Lung (tissue), 11 donors: ENCODE measurements at regions not wholly inside any gene's neighbourhood (a gene's known extent, or its start where the extent isn't known, plus 50 kb on each side); places are given as distances from the start of the nearest gene placed in this dataset.

ENCODE experiments used
- ATAC-seq: fragments of 200-7000 bp; cut with Tn5 transposase; one replicate; pipeline ENCODE4 v1.9.1; 2020; ENCODE audit warnings: moderate number of reproducible peaks; ENCODE audit not compliant: insufficient read depth, low FRiP score
- DNase-seq, 3 donors: peaks; one replicate each; pipeline ENCODE4 v3.0.0-alpha.2; 2013 to 2017
- H3K27ac ChIP-seq, 2 donors: one replicate each; pipeline ENCODE4 v1.5.1; 2013; ENCODE audit warnings: mild to moderate bottlenecking in 2 of 2, moderate library complexity in 2 of 2, control low read depth in 1 of 2, inconsistent platforms in 1 of 2, low read depth in 1 of 2, low read length in 1 of 2
- H3K27me3 ChIP-seq, 3 donors: one replicate each; pipeline ENCODE4 v1.5.1; 2013; ENCODE audit warnings: low read length in 2 of 3; ENCODE audit not compliant: control insufficient read depth in 3 of 3, insufficient read depth in 3 of 3
- H3K36me3 ChIP-seq, 4 donors: one replicate each; pipeline ENCODE4 v1.5.1; 2013; ENCODE audit warnings: low read length in 4 of 4, mild to moderate bottlenecking in 1 of 4, moderate library complexity in 1 of 4; ENCODE audit not compliant: control insufficient read depth in 4 of 4, insufficient read depth in 4 of 4
- H3K4me1 ChIP-seq, 5 donors: one replicate each; pipeline ENCODE4 v1.5.1; 2013; ENCODE audit warnings: low read length in 5 of 5, mild to moderate bottlenecking in 2 of 5, moderate library complexity in 1 of 5; ENCODE audit not compliant: control insufficient read depth in 5 of 5, insufficient read depth in 5 of 5
- H3K4me3 ChIP-seq: one replicate; pipeline ENCODE4 v1.5.1; 2013; ENCODE audit warnings: mild to moderate bottlenecking, control low read depth, moderate library complexity
- H3K9ac ChIP-seq, 2 donors: one replicate each; pipeline ENCODE4 v1.5.1; 2013; ENCODE audit warnings: low read length in 2 of 2, control low read depth in 1 of 2; ENCODE audit not compliant: insufficient read depth in 1 of 2
- H3K9me3 ChIP-seq, 4 donors: one replicate each; pipeline ENCODE4 v1.5.1; 2013; ENCODE audit warnings: low read length in 3 of 4, mild to moderate bottlenecking in 1 of 4, moderate library complexity in 1 of 4; ENCODE audit not compliant: control insufficient read depth in 4 of 4, insufficient read depth in 3 of 4
- CTCF ChIP-seq: IDR thresholded peaks from 2 replicates; pipeline ENCODE4 v1.5.1; 2012; ENCODE audit warnings: mild to moderate bottlenecking; ENCODE audit errors: control extremely low read depth, extremely low read depth
- WGBS, 2 donors: extraction: QIAGEN DNeasy Blood & Tissue Kit; methylation state at CpG; one replicate each; pipeline ENCODE4 v1.1.7; 2013; 5-methylcytosine and 5-hydroxymethylcytosine counted together
- donor health status: control.
- donor health status: control.
- donor health status: Bipolar disorder and iron deficiency.
- donor health status: healthy.
- donor health status: DM: yes; HTN: yes; CAD: no.

- H3K27ac ChIP-seq: no peak overlapping the region
- H3K27me3 ChIP-seq: no peaks in the 10 kb centered on the region
- DNase-seq: peak in 1 of 3 donors; percentile 11
- H3K9me3 ChIP-seq: no peaks in the 10 kb centered on the region
- WGBS, 2 donors: 73 to 79% methylated on average over 8 of the region's 8 CpGs
- no peak overlapping the region for H3K4me3 ChIP-seq
- H3K9ac ChIP-seq: no peak overlapping the region
- H3K36me3 ChIP-seq: no peaks in the 10 kb centered on the region
- H3K4me1 ChIP-seq: peaks cover 0 to 12% (median 0%) of the 10 kb centered on the region in 5 donors
- TF ChIP-seq CTCF: no peak
- ATAC-seq: no peak
These were observed 135.2 kb upstream of the UNC5B start for GRCh38 chr10:71077143-71077581.

- Histone ChIP-seq H3K27ac (no peak overlapping the region), H3K4me1 (peaks cover 0 to 12% (median 0%) of the 10 kb centered on the region in 5 donors), H3K9me3 (no peaks in the 10 kb centered on the region), H3K4me3 (no peak overlapping the region), H3K27me3 (no peaks in the 10 kb centered on the region), H3K9ac (no peak overlapping the region), H3K36me3 (no peaks in the 10 kb centered on the region)
- 92 to 95% methylated on average over 4 of the region's 4 CpGs for WGBS, 2 donors
- DNase-seq (no peak), ATAC-seq (no peak)
- no peak for TF ChIP-seq CTCF
These were observed 134.4 kb upstream of the UNC5B start for GRCh38 chr10:71077796-71078453.

GRCh38 chr10:71078454-71079145 is 133.8 kb upstream of the UNC5B start:
- Histone ChIP-seq H3K9me3 (no peaks in the 10 kb centered on the region), H3K9ac (no peak overlapping the region), H3K27ac (no peak overlapping the region), H3K4me1 (peaks cover 0 to 12% (median 0%) of the 10 kb centered on the region in 5 donors), H3K4me3 (no peak overlapping the region), H3K27me3 (no peaks in the 10 kb centered on the region), H3K36me3 (no peaks in the 10 kb centered on the region)
- no peak for DNase-seq
- TF ChIP-seq CTCF: no peak
- WGBS, 2 donors: 88 to 93% methylated on average over 14 of the region's 14 CpGs
- ATAC-seq: no peak
